IMR-90 (cell line): ENCODE measurements at regions not wholly inside any gene's neighbourhood (a gene's known extent, or its start where the extent isn't known, plus 50 kb on each side); places are given as distances from the start of the nearest gene placed in this dataset.

Source experiments
- CHD1 ChIP-seq: IDR thresholded peaks from 2 replicates; pipeline ENCODE4 v1.6.1; 2012; ENCODE audit warnings: low read depth, low read length, improper control_type of control experiment
- FOS ChIP-seq: fragments of 150-350 bp; IDR thresholded peaks from 2 replicates; pipeline ENCODE4 v1.6.1; 2016; ENCODE audit warnings: low read depth, low read length
- MAFK ChIP-seq: IDR thresholded peaks from 2 replicates; pipeline ENCODE4 v1.6.1; 2012; ENCODE audit warnings: low read depth, low read length, improper control_type of control experiment
- MAZ ChIP-seq: IDR thresholded peaks from 2 replicates; pipeline ENCODE4 v1.6.1; 2012; ENCODE audit warnings: low read depth, mild to moderate bottlenecking, low read length, improper control_type of control experiment, moderate library complexity, borderline replicate concordance
- MXI1 ChIP-seq: IDR thresholded peaks from 2 replicates; pipeline ENCODE4 v1.6.1; 2012; ENCODE audit warnings: low read depth, mild to moderate bottlenecking, low read length, moderate library complexity, borderline replicate concordance
- POLR2A ChIP-seq: IDR thresholded peaks from 2 replicates; pipeline ENCODE4 v1.6.1; 2012; ENCODE audit warnings: mild to moderate bottlenecking, low read depth, low read length
- RAD21 ChIP-seq: IDR thresholded peaks from 2 replicates; pipeline ENCODE4 v1.6.1; 2012; ENCODE audit warnings: low read length, improper control_type of control experiment
- RCOR1 ChIP-seq: IDR thresholded peaks from 2 replicates; pipeline ENCODE4 v1.6.1; 2012; ENCODE audit warnings: mild to moderate bottlenecking, low read length, improper control_type of control experiment; ENCODE audit not compliant: insufficient replicate concordance
- SMC3 ChIP-seq: fragments of 150-350 bp; IDR thresholded peaks from 2 replicates; pipeline ENCODE4 v1.6.1; 2016; ENCODE audit warnings: low read depth, mild to moderate bottlenecking, antibody characterized with exemption, low read length, moderate library complexity
- TF ChIP-seq, protein P1 (sequence below): conservative IDR thresholded peaks from 2 replicates; pipeline ENCODE4 v1.5.1; 2012; ENCODE audit warnings: mild to moderate bottlenecking, low read depth, low read length, improper control_type of control experiment
- TF ChIP-seq, protein P2 (sequence below): fragments of 150-350 bp; IDR thresholded peaks from 2 replicates; pipeline ENCODE4 v1.6.1; 2017; ENCODE audit warnings: mild to moderate bottlenecking, antibody characterized with exemption, low read length, low read depth

DNA sequence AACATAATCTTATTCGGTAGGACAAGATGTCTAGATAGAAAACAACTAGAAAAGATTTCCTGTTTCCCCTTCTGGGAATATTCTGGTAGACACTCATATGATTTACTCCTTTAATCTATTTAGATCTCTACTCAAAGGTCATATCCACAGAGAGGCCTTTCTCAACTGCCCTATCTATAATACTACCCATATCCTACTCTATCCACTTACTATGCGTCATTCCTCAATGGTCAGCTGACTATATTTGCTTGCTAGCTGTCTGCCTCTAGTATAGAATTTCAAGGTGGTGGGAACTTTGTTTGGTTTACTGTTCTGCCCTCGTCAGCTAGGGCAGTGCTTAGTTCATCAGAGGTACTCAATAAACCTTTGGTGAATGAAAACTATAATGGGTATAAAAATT lies 157.8 kb upstream of the PKP2 start:
- TF ChIP-seq, protein P1, sequence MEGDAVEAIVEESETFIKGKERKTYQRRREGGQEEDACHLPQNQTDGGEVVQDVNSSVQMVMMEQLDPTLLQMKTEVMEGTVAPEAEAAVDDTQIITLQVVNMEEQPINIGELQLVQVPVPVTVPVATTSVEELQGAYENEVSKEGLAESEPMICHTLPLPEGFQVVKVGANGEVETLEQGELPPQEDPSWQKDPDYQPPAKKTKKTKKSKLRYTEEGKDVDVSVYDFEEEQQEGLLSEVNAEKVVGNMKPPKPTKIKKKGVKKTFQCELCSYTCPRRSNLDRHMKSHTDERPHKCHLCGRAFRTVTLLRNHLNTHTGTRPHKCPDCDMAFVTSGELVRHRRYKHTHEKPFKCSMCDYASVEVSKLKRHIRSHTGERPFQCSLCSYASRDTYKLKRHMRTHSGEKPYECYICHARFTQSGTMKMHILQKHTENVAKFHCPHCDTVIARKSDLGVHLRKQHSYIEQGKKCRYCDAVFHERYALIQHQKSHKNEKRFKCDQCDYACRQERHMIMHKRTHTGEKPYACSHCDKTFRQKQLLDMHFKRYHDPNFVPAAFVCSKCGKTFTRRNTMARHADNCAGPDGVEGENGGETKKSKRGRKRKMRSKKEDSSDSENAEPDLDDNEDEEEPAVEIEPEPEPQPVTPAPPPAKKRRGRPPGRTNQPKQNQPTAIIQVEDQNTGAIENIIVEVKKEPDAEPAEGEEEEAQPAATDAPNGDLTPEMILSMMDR = no peak
- TF ChIP-seq CHD1 (no peak), POLR2A (no peak), RAD21 (no peak), RCOR1 (no peak), MAZ (no peak), FOS (no peak), SMC3 (no peak), MAFK (no peak), MXI1 (no peak)
- TF ChIP-seq, protein P2, sequence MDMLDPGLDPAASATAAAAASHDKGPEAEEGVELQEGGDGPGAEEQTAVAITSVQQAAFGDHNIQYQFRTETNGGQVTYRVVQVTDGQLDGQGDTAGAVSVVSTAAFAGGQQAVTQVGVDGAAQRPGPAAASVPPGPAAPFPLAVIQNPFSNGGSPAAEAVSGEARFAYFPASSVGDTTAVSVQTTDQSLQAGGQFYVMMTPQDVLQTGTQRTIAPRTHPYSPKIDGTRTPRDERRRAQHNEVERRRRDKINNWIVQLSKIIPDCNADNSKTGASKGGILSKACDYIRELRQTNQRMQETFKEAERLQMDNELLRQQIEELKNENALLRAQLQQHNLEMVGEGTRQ = no peak
